Activated CD8-positive, alpha-beta memory T cell treated with anti-CD3 and anti-CD28 coated beads, Interleukin-2, amount 50 U/mL, for 48 hours (primary cell): ENCODE measurements at regions not wholly inside any gene's neighbourhood (a gene's known extent, or its start where the extent isn't known, plus 50 kb on each side); places are given as distances from the start of the nearest gene placed in this dataset.
"Not testable (repeated sequence)": the region's sequence is repeated elsewhere in the genome, so short reads cannot be mapped to it uniquely, and the experiment has no call there.

Experiments
- DNase-seq: peaks from one replicate; pipeline ENCODE4 v3.0.0-alpha.2; 2020

- no peak for DNase-seq
Measured at GRCh38 chr5:15183520-15183919, 311.9 kb upstream of the ANKH start.

- no peak for DNase-seq
Measured at GRCh38 chr5:15170173-15170572, 298.6 kb upstream of the ANKH start.

- no peak for DNase-seq
Measured at GRCh38 chr5:15168358-15168757, 296.8 kb upstream of the ANKH start.

DNA sequence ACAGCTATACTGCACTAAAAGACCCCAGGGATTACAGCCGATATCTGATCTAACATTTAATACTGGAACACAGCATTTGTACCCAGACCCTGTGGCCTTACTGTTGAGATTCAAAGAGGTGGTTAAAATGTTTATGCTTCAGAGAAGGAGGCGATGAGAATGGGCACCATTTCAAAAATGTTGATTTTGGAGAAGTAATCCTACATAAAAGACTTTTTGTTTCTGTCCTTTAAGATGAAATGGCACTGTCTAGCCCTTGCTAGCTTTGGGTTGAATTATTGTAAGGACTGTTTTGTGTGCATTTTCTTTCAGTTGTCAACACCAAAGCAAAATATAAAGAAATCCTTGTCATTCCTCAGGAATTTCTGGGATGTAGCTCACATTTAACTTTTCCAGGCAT is 288.5 kb upstream of the ANKH start:
- DNase-seq: no peak

DNA sequence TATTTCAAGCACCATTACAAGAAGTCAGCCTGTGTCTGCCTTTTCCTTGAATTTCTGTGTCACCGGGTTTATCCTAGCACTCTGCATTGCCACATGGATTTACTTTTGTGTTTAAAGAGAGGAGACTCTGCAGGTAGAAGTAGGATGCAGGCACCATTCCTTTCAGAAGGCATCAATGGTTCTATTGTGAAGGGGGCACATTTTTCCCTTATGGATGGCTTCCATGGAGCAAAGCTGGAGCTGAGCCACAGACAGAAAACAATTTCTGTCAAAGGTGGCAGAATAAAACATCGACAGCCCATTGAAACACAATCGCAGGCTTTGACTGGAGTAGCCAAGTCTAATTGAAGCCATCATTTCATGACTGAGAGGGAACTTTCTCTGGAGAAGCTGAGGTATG is 288.0 kb upstream of the ANKH start:
- DNase-seq: no peak

DNA sequence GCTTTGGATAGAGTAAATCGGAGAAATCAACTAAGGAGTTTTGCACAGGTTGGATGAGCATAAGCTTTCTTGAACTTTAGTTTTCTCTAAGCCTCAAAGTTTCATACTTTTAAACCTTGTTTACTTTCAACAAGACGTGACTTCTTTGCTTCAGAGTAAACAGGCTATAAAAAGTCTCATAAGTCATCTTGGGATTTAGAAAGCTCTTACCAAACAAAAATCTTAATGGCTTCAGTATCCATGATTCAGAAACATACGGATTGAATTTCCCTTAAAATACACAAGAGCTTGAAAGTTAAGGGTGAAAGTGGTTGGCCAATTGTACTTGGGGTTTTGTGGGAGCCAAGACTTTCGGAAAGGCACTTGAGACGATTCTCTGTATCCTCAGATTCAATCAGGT is 270.9 kb upstream of the ANKH start:
- DNase-seq: no peak

DNA sequence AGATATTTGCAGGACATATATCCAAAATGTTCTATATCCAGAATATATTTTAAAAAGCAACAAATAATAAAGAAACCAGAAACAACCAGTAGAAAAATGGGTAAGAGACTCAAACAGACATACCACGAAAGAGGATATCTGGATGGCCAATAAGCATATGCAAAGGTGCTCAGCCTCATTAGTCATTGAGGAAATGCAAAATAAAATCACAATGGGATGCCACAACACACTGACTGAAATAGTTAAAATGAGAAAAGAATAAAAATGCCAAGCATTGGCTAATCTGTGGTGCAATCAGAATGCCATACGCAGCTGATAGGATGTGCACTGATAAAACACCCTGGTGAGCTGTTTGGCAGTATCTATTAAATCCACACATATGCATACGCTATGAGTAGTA is 265.8 kb upstream of the ANKH start:
- no peak for DNase-seq

DNA sequence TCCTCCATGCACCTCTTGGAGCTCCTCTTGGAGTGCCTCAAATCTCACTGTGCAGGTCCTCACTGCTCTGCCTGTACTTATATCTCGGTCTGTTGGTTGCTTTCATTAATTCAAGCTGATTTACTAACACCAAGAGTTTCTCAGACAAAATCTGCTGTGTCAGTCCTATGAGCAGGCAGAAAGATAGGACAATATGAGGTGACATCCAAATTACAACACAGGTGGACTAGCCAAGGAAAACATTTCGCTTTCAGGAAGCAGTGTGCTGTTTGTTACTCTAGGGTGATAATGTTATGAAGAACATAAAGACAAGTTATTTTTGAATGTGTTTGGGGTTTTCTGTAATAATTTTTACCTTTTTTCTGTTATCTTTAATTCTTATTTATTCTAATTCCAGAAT is 264.1 kb upstream of the ANKH start:
- no peak for DNase-seq

DNA sequence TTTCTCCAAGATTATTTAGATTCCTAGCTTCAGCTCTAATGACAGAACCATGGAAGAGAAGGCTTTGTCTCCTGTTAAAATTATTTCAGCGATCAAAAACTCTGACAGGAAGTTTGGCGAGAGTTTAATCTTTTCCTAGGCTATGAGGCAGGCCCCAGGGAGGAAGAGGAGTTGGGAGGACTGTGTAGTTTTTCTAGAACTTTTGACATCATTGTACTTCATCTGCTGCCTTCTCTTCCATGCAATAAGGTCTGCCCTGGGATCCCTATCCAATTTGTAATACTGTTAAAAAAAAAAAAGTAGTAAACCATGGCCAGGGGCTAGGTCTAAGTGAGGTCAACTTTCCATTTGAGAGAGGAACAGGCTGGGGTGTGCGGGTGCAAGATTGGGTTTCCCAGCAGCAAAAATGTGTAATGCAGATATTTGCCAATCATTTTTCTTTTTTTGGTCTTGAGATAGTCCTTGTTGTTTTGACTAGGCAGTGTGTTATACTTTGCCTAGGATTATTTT is 261.9 kb upstream of the ANKH start:
- DNase-seq: no peak

- no peak for DNase-seq
Measured at GRCh38 chr5:15132816-15133405, 261.3 kb upstream of the ANKH start.

GRCh38 chr5:15131909-15132308 is 260.3 kb upstream of the ANKH start:
- DNase-seq: no peak

- no peak for DNase-seq
Measured at GRCh38 chr5:15124871-15125568, 253.4 kb upstream of the ANKH start.

- no peak for DNase-seq
Measured at GRCh38 chr5:15124461-15124860, 252.9 kb upstream of the ANKH start.

DNA sequence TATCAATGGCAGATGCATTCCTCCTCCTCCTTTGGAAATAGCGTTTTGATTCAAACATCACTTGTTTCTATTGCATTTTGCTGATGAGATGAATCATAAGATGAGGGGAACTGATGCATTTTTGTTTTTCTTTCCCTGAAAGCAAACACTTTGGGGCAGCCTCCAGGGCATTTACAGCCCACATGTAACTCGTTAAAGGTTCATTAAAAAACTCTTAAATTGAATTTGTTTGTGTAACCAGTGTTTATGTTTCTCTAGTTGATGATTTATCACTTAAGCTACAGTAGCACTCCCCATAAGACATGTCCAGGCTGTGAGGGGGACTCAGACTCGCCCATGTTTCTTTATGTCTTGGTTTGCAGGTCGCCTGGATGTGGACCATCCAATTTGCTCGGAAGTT is 246.1 kb upstream of the ANKH start:
- no peak for DNase-seq

DNA sequence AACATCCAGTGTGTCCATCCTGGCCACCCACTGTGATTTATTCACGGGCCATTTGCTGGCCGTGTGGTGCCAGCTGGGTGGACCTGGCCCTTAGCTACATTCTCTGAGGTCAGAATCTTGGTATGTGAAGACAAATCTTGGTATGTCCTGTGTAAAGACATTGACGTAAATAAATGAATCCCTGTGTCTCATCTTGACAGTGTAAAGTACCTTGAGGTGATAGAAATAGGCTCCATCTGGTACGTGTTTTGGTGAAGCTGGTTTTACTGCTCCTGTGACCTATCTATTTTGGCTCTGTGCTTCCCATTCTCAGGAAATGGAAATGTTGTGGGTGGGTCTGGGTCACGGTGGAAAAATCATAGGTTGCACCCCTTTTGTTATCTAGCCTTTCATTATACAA is 245.4 kb upstream of the ANKH start:
- DNase-seq: no peak

DNA sequence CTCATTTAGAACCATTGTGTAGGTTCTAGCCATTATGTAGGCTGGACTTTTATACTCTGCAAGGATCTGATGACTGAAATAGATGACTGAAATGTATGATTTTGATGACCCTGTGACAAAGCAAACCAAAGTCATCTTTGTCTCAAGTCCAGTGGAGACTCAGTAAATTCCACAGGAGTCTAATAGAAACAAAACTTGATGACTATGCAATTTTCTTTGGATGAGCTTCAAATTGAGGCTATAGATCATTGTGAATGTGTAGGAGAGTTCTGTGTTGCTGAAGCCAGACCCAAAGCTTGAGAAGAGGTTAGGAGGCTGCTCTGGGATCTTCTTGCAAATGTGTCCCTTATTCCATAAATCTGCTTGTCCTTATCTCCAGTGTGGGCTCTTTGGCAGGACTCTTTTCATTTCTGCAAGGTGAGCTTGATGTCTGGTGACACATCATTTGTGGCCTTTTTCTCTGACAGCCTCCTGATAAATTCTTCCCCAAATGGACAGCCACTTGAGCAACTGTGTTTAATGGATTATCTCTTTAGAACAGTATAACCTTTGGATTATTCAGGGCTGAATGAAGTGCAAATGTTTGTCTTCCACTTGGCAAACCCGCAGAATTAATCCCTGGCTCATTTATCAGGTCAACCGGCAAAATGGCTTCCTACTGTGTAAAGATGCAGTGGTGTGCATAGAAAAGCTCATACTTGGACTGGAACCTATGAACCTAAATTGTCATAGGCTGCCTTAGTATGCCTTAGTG is 235.1 kb upstream of the ANKH start:
- no peak for DNase-seq

DNA sequence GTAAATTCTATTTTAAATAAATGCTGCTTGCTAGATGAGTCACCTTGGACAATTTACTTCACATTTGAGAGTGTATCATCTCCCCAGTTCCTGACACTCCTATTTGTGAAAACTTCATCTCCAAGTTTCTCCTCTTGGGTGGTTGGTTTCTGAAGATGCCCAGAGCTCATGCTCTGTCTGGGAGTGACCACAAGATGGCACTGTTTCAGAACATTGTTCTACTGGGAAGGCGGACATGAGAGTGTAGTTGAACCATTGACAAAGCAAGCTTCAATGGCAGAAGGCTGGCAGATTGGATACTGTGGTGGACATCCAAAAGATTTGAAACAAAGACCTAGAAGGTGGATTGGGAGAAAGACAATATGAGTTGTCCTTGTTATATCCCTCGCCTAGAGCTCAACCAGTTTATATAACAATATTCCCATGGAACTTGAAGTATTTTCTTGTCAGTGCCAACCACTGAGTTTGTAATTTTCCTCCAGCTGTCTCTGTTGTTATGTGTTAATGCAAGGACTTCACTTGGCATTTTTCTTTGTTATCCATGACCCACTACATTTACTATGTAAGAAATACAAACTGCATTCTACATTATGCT is 234.3 kb upstream of the ANKH start:
- peak; percentile 52 for DNase-seq

GRCh38 chr5:15103864-15104263 is 232.3 kb upstream of the ANKH start:
- DNase-seq: no peak

- DNase-seq: no peak
Measured at GRCh38 chr5:15103130-15103529, 231.6 kb upstream of the ANKH start.

- DNase-seq: no peak
Measured at GRCh38 chr5:15097552-15097951, 226.0 kb upstream of the ANKH start.

DNA sequence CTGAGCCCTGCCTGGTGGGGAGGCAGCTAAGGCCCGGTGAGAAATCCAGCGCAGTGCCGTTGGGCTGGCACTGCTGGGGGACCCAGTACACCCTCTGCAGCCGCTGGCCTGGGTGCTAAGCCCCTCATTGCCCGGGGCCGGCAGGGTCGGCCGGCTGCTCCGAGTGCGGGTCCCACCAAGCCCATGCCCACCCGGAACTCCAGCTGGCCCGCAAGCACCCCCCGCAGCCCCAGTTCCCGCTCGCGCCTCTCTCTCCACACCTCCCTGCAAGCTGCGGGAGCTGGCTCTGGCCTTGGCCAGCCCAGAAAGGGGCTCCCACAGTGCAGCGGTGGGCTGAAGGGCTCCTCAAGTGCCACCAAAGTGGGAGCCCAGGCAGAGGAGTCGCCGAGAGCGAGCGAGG is 225.1 kb upstream of the ANKH start:
- not testable (repeated sequence) for DNase-seq

- DNase-seq: no peak
Measured at GRCh38 chr5:15092801-15093200, 221.2 kb upstream of the ANKH start.

DNA sequence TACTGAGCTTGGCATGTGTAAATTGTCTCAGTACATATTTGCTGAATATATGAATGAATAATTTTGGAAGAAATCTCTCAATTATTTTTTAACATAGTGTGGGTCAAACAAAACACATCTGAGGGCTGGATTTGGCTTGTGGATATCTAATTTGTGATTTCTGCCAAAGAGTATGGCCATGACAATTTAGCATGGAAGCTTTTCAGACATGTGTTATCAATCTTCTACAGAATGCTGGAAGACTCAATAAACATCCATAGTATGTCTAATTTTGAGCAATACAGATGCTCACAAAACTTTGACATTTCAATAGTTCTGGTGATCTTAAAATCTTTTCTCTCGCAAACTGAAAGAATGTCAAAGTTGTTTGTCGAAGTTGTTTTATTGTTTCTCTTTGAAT is 214.1 kb upstream of the ANKH start:
- DNase-seq: no peak

- no peak for DNase-seq
Measured at GRCh38 chr5:15082096-15082495, 210.5 kb upstream of the ANKH start.
